ENCODE measurements at regions not wholly inside any gene's neighbourhood (a gene's known extent, or its start where the extent isn't known, plus 50 kb on each side); places are given as distances from the start of the nearest gene placed in this dataset.
"Not testable (repeated sequence)": the region's sequence is repeated elsewhere in the genome, so short reads cannot be mapped to it uniquely, and the experiment has no call there.

- no peak for DNase-seq
These were observed 114.1 kb downstream of the RAB38 start for GRCh38 chr11:88061111-88061510.

GRCh38 chr11:88059326-88059725 is 115.9 kb downstream of the RAB38 start:
- no peak for DNase-seq

DNA sequence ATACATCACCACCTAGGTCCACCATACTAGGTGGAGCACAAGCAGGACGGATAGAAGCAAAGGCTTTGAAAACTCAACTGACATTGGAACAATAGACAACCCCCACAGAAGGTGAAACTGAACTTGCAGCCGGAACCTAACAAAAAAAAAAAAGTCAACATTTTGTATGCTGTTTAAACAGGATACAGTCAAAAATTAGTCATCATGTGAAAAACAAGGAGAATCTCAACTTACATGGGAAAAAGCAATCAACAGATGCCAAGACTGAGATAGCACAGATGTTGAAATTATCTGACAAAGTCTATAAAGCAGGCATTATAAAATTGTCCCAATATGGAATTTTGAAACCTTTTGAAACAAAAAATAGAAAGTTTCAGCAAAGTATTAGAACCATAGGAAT is 123.8 kb downstream of the RAB38 start:
- no peak for DNase-seq

DNA sequence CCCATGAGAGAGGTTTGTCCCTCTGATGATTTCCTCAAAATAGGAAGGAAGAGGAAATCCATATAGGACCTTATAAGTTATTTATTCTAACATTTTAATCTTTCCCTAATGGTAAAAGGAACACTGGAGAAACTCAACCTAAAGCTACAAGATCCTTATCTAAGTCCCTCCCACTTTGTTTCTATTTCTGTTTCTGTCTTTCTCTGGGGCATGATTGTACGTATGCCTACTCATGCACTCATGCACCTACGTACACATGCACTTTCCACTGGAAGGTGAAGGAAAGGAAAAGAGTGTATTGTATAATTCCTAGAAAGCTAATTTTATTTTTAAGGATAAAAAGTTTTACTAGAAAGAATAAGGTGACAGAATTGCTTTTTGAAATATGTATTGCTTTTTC is 125.0 kb downstream of the RAB38 start:
- no peak for DNase-seq

DNA sequence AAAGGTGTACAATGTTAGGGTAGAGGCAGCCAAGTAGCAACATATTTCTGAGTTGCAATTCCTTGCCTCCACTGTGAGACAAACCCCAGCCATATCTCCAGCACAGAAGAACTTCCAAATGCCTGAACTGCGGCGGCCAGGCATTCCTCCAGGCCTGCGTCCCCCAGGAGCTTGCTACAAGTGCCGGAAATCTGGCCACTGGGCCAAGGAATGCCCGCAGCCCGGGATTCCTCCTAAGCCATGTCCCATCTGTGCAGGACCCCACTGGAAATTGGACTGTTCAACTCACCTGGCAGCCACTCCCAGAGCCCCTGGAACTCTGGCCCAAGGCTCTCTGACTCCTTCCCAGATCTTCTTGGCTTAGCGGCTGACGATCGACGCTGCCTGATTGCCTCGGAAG is 130.0 kb downstream of the RAB38 start:
- not testable (repeated sequence) for DNase-seq

DNA sequence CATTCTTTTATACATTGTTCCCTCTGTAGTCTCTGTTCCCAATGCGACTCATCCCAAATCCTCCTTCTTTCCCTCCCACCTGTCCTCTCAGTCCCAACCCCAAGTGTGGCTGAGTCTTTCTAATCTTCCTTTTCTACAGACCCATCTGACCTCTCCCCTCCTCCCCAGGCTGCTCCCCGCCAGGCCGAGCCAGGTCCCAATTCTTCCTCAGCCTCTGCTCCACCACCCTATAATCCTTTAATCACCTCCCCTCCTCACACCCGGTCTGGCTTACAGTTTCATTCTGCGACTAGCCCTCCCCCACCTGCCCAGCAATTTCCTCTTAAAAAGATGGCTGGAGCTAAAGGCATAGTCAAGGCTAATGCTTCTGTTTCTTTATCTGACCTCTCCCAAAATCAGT is 130.6 kb downstream of the RAB38 start:
- DNase-seq: not testable (repeated sequence)

DNA sequence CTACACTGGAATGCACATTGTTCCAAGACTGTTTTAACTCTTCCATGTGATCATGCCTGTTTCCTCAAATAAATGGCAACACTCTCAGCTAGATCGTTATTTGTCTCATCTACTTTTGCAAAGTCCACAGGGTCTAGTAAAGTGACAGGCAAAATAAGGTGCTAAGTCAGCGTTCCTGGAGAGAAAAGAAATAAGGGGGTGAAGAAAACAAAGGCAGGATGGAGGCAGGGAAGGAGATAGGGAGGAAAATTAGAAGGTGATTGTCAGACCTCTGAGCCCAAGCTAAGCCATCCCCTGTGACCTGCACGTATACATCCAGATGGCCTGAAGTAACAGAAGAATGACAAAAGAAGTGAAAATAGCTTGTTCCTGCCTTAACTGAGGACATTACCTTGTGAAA is 132.1 kb downstream of the RAB38 start:
- DNase-seq: no peak

DNA sequence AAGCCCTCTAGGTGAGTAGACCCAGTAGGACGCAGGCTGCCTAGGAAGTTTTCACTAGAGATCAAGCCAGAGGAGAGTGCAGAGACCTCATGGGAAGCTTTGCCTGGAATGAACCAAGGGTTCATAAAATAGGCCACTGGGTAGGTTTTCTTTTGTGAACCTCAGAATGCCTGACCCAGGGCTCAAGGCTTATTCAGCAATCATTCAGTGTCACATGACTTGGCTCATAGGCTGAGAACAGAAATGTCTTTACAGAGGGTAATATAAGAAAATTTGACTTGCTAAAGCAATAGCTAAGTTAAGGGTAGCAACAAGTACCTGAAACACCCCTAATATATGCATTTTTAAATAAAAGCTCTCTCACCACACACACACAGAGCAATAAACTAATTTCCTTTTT is 132.6 kb downstream of the RAB38 start:
- no peak for DNase-seq

DNA sequence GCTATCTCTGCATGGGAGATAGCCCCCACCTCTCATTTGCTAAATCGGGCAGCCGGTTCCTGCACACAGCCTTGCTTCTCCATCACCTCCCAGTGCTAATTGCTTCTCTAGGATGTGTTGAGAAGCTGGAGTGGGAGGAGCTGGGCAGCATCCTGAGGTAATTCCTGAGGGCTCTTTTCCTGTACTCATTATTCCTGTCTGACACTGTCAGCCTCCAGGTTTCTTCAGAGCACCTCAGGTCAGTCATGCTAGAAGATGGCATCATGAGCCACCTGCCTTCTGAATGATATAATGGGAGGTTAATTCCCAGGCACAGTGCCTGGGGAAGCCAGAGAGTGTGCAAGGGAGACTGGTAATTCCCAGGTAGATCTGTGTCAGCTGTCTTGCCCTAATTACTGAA is 133.0 kb downstream of the RAB38 start:
- no peak for DNase-seq

GRCh38 chr11:88041679-88042078 is 133.6 kb downstream of the RAB38 start:
- DNase-seq: no peak

DNA sequence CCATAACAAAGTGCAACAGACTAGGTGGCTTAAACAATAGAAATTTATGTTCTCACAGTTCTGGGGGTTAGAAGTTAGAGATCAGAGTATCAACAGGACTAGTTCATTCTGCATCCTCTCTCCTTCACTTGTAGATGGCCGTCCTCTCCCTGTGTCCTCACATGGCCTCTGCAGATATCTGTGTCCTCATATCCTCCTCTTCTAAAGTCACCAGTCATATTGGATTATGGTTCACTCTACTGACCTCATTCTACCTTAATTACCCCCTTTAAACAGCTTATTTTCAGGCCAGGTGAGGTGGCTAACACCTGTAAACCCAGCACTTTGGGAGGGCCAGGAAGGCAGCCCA is 135.1 kb downstream of the RAB38 start:
- DNase-seq: no peak

DNA sequence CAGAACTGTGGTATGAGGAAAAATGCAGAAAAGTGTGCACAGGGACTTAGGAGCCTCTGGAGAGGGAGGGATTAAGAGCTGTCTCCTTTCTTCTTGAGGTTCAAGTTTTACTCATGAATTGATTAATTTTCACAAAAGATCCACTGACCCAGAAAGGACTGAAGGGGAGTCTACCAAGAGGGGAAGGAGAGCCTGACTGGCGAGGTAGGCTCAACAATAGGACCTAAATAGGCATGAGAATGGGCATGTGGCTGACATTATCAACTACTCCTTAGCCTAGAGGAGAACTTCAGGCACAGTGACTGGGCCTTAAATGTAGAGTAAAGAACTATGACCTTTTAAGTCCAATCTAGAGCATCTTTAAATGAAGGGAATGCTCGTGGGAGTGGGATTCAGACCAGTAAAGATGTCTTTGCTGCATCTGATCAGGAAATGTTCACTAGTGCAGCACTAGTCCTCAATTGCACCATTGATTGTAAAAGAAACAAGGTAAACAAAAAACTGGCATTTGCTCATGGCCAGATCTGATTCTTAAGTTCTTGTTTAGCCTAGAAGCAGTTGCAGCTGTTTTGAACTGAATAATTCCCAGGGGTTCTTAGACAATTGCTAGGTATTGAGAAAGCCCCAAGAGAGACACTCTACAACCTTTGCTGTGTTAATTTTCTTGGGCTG is 135.6 kb downstream of the RAB38 start:
- DNase-seq: no peak

GRCh38 chr11:88038063-88038462 is 137.2 kb downstream of the RAB38 start:
- DNase-seq: no peak

GRCh38 chr11:88036701-88037100 is 138.5 kb downstream of the RAB38 start:
- DNase-seq: no peak

- no peak for DNase-seq
These were observed 140.0 kb downstream of the RAB38 start for GRCh38 chr11:88035271-88035670.

DNA sequence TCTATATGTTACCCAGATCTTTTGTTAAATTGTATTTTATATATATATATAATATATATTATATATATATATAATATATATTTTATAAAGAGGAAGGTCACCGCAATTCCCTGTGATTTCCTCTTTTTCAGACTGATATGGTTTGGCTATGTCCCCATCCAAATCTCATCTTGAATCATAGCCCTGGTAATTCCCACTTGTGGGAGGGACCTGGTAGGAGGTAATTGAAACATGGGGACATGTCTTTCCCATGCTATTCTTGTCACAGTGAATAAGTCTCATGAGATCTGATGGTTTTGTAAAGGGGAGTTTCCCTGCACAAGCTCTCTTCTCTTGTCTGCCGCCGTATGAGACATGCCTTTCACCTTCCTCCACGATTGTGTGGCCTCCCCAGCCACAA is 157.6 kb downstream of the RAB38 start:
- no peak for DNase-seq

DNA sequence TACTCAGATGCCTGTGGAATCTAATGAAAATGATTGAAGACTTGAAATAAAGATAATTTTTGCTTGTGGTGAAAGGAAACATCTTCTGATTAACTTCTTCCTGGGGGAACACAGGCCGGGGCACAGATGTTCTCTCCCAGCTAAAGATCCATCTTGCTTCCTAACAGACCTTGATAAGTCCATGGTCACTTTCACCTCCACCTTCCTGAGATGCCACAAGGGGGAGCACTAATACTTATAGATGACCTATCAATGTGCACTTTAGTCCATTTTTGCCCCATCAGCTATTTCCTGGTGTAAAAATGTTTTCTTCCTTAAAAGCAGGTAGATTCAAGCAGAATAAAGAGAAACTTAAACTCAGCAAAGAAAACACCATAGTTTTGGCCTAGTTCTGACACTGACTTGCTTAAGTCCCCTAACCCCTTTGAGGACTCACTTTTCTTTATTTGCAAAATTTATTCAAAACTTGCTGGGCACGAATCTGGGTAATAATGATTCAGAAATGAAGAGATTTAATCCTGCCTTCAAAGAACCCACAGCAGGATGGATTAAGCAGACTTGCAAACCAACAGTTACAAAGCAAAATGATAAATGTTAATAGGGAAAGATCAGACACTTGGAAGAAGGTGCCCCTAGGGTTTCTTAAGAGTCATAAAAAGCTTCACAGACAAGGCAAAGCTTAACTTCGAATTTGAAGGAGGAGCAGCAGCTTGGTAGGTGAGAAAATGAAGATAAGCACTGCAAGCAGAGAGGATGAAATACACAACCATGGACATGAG is 158.7 kb downstream of the RAB38 start:
- peak; percentile 42 for DNase-seq

GRCh38 chr11:88015170-88015569 is 160.1 kb downstream of the RAB38 start:
- DNase-seq: no peak

DNA sequence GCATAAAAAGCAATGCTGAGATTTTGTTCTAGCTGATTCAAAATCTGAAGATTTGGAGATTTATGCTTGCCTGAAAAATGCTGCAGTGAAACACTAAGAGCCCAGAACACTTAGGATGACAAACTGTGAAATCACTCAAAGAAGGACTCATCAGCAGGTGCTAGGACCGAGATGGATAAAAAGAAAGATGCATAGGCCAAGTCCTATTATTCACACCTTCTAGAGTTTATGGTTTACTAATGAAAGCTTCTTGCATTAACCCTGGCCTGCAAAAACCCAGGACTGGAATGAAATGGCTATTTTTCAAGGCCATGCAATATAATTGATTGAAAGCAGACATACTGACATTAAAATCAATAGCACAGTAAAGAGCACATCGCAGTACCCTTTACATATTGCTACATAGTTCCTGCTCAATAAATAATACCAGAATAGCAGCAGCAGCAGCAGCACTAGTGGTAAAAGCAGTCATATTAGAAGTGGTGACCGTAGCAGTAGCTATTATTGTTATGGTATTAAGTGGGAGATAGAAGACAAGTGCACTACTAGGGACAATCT is 161.7 kb downstream of the RAB38 start:
- DNase-seq: no peak

DNA sequence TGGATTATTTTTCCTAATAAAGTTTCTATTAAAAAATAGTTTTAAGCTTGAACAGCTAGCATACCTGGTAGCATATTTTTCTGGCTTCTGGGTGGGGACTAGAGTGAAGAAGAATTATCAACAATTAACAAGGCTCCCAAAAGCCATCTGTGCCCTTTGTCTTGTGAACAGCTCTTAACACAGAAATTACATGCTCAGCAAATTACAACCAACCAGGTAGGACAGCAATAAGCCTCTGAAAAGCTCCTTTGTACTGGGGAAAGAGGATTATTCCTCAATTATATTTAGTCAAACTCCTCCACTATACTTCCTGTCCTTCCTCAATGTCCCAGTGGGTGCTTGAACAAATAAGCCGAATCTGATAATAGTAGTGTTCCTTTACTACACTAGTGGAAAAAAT is 162.8 kb downstream of the RAB38 start:
- DNase-seq: peak; percentile 5

- DNase-seq: no peak
These were observed 199.2 kb downstream of the RAB38 start for GRCh38 chr11:87976009-87976408.

DNA sequence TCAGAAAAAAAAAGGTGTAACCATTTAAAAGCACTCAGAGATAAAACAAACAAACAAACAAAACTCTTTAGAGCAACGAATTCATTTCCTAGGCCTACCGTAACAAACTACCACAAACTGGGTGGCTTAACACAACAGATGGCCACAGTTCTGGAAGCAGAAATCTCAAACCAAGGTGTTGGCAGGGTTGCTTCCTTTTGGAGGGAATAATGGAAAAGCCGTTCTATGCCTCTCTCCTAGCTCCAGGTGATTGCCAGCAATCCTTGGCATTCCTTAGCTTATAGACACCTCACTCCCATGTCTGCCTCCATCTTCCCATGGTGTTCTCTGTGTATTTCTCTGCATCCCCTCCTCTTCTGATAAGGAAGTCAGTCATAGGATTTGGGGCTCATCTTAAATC is 200.4 kb downstream of the RAB38 start:
- DNase-seq: no peak

GRCh38 chr11:87972133-87972532 is 203.1 kb downstream of the RAB38 start:
- DNase-seq: no peak

- no peak for DNase-seq
These were observed 203.9 kb downstream of the RAB38 start for GRCh38 chr11:87971354-87971753.

DNA sequence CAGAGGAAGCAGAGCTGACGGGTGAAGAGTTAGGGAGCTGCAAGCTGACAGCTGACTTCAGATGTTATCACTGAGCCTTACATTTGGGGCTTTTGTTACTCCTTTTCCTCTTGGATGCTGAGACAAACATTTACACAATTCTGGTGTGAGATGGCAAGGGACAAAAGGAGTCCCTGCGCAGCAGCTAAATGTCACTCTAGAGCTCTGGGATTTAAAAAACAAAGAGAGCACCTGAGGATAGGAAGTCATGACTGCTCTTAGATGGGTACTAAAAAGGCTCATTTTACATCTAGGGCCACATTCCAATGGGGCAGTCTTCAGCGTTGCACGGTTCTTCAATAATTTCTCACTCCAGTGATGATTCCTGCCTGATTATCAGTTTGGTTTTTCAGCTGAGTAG is 204.5 kb downstream of the RAB38 start:
- no peak for DNase-seq

Data from NCI-H2081 treated with DMSO at 0.1 percent for 48 hours (cell line).